LoVo (cell line): ENCODE measurements at regions not wholly inside any gene's neighbourhood (a gene's known extent, or its start where the extent isn't known, plus 50 kb on each side); places are given as distances from the start of the nearest gene placed in this dataset.
"Not testable (repeated sequence)": the region's sequence is repeated elsewhere in the genome, so short reads cannot be mapped to it uniquely, and the experiment has no call there.

Source experiments
- DNase-seq: peaks from one replicate; pipeline ENCODE4 v3.0.0-alpha.2; 2016; ENCODE audit warnings: low spot score

GRCh38 chr12:59084511-59085375 lies 164.4 kb upstream of the LRIG3 start:
- DNase-seq, result no peak

- no peak for DNase-seq
Observed at GRCh38 chr12:59082952-59083351, 162.6 kb upstream of the LRIG3 start.

GRCh38 chr12:59080101-59080500 lies 159.8 kb upstream of the LRIG3 start:
- DNase-seq, result no peak

- no peak for DNase-seq
Observed at GRCh38 chr12:59079472-59079871, 159.2 kb upstream of the LRIG3 start.

DNA sequence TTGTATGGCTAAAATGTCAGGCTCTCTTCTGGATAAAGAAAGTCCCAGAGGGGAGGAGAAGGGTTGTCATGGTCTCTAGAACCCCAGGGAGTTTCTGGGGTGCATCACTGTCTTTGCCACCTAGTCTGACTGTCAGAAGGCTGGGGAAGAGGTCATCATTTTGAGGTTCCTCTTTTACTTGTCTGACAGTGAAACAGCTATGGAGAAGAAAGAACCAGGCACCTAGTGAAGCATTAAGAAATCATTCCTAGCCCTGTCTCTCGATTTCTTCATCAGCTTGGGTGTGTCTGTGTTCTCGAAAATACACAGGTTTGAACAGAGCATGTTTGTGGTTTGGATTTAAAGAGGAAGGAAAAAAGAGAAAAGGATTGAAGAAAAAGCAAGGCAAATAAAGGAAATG lies 158.7 kb upstream of the LRIG3 start:
- DNase-seq, result no peak

DNA sequence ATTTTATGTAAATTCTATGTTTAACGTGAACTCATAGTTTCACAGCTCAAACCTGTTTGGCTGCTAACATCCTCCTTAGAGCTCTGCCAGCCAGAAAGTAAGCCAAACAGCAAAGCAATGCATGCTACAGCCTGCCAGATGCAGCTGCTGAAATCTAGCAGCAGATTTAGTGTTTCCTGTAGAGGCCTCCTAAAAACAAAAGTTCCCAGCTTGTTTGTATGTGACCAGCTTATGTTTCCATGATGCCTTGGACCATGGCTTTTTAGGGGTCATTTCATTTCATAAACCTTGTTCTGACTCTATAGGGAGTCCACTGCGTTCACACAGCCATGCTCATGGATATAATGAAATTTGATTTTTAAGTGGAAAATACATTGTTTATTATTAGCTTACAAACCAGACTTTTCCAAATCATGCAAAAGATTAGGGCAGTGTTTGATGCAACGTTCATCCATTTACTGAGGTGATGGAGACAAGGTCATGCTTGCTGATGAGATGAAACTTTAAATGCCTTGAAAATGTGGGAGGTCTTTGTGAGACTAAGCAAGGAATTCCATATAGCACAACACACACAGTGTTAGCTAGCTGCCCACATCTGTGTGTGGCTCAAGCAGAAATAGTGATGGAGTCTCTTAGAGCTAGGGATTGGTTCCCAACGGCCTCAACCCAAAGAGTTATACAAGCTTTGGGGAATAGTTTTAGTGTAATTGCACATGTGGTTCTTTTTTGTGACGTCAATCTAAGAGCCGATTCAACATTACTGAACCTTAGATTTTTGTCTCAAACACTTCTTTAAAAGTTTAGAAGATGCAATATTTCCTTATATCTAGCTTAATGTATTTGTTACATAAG lies 157.5 kb upstream of the LRIG3 start:
- DNase-seq, result no peak

GRCh38 chr12:59077153-59077552 lies 156.8 kb upstream of the LRIG3 start:
- no peak for DNase-seq

DNA sequence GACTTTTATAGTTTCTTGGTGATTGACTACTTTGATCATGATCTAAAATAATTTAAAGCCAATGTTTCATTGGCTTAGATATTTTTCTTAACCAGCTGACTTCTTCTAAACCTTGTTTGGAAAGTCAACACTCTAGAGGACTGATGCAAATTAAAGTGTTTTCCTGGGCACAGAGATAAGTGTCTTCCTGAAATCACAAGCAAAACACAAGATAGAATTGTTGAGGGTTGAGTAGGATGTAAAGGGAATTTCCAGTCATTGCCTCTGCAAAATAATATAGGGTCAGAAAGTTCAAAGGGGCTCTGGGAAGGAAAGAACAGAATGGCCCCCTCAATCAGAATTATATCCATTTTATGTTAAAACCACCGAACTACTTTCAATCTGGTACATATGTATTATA lies 156.3 kb upstream of the LRIG3 start:
- DNase-seq, result no peak

DNA sequence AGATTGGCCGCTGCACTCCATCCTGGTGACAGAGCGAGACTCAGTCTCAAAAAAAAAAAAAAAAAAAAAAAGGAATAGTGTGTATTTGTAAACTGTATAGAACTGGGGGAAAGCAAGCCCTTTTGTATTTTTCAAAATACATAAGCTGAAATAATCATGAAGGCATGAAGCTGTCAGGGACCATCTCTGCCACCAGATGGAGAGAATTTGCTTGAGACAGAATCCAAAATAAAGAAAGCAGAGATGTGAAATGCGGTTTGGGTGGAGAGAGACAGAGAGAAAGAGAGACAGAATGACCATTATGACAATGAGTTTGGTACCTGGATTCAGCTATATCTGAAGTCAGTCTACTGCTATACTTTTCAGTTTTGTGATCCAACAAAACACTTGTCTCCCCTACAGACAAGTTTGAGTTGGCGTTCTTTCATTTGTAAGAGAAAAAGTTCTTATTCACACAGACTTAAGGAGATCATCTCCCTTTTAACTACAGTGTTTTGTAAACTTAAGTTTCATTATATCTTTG lies 155.7 kb upstream of the LRIG3 start:
- DNase-seq, result no peak

GRCh38 chr12:59075141-59075540 lies 154.8 kb upstream of the LRIG3 start:
- no peak for DNase-seq

DNA sequence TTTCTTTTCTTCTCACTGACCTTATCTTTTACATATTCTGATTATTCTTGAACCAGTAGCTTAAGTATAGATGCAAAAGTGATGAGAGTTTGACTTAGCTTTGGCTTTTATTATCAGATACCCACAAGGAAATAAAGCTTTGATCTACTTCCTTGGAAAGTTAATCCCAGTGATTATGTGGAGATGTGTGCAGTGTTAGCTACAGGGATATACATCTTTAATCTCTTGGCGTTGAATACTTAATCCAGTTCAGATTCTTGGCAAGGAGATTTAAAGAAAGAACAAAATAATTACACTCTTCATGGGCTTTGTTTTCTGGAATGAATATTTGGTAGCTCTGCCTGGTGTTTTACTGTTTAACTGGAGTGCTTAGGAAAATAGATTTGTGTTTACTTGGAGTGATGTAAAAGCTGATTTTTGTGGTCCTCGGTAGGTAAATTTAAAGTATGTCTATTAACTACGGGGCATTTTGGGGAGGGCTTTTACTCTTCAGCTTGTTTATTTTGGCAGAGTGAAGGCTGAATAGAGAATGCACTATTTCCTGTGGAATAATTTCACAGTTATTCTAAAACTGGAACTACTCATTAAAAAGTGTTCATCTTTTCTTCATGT lies 150.1 kb upstream of the LRIG3 start:
- DNase-seq, result no peak

DNA sequence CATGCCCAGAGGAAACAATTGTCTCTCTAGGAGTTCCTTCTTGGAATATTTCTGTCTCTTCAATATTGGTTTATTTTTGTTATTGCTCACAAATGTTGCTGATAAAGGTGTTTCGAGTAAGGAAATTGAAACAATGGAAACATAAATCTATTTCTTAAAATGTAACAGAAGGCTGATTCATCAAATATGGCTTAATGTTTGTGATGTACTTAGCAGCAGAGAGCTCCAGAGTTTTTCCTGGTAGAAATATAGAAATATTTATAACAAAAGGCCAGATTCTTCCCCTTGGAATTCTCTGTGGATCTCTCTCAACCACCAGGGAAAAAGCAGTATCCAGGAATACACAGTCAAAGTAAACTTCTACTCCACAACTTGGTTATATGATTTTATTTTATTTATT lies 149.2 kb upstream of the LRIG3 start:
- DNase-seq, result no peak

- DNase-seq, result no peak
Observed at GRCh38 chr12:59068436-59068835, 148.1 kb upstream of the LRIG3 start.

- no peak for DNase-seq
Observed at GRCh38 chr12:59067083-59067482, 146.8 kb upstream of the LRIG3 start.

DNA sequence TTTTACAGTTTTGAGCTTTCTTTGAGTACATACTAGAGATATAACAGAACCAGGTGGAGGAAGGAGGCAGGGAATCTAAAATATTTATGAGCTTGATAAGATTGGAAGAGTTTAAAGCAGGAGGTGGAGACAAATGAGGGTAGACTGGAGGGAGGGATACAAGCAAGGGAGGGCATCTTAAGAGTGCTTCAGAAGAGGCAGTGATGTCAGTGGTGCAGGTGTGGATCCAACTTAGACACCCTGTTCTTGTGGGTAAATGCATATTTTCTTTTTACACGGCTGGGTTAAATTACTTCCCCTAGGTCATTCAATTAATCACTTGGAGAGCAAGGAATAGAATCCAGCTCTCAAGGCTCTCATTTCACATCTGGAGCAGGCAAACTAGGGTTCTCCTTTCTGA lies 146.1 kb upstream of the LRIG3 start:
- no peak for DNase-seq

GRCh38 chr12:59059088-59059935 lies 139.0 kb upstream of the LRIG3 start:
- no peak for DNase-seq

DNA sequence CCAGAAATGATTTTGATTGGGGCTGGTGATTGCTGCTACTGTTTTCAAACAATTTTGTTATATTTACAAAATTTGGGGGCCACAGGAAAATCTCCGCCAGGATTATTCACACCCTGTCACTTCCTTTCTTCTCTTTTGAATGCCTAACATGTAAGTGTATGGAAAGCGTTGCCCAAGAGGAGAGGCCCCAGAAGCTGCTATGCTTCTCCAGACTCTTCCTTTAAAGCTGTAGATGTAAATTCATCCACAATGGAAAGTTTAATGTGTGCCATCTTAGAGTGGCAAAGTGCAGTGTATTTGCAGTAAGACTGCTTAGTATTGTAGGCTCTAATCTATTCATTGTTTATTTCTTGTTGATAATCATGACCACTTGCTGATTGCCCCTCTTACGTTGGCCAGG lies 136.7 kb upstream of the LRIG3 start:
- DNase-seq, result no peak

DNA sequence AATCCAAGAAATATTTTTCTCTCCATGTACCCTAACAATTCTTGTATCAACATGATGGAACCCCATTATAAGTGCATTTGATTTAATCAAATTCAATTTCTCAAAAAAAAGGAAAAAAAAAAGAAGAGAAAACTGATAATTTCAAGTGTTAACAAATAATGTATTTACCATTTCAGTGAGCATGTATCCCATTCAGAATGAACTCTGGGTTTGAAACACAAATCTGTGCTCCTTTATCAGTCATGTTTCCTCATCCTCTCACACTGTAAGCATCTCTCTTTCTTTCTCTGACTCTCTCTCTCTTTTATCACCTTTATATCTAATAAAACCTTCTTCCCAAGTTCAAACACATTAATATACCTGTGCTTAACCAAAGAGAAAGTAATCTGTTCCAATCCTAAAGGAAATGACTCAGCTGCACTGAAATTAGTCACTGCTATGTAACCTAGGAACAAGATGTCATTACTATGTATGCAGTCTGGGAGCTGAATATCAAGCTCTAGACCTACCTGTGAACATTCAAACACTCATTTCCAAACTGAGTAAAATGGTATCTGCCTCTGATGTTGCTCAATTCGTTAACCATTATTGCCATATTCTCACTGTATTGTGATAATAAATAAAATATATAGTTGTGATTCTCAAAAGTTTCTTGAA lies 135.0 kb upstream of the LRIG3 start:
- peak; percentile 91 for DNase-seq

- not testable (repeated sequence) for DNase-seq
Observed at GRCh38 chr12:59053266-59053899, 133.1 kb upstream of the LRIG3 start.

DNA sequence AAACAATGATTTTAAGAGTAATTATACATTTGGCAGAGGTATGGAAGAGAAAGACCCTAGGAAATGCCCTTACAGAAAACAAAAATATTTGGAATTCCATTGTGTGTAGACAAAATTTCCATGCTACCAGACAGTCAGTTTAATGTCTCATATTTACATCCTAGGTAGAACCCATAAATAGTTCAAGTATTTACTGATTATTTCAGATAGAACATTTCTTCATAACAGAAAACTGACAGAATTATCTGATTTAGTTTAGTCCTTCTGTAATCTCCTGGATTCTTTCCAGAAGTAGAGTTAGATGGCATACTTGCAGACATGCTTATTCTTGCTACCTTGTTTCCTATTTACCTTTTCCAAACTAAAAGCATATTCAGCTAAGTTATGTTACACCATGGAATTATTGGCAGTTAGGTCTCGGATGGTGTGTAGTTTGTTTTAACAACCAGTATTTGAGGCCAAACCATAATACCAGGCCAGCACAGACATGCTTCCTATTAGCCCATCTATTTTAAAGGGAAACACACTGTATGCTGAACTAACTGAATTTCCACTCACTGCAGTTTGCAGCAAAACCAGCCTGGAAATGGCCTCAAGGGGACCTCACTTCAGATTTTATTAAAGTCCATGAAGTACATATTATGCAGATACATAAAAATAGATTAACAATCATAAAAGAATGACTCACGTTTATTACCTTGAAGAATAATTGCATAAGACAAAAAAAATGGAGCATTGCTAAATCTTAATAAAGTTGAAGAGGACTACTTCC lies 126.6 kb upstream of the LRIG3 start:
- DNase-seq, result peak; percentile 19
